NOMO-1 treated with dmso at 0.1 percent for 144 hours (cell line): ENCODE measurements at regions not wholly inside any gene's neighbourhood (a gene's known extent, or its start where the extent isn't known, plus 50 kb on each side); places are given as distances from the start of the nearest gene placed in this dataset.
"Not testable (repeated sequence)": the region's sequence is repeated elsewhere in the genome, so short reads cannot be mapped to it uniquely, and the experiment has no call there.

ENCODE experiments used
- DNase-seq: peaks from one replicate; lab custom pipeline; 2025; ENCODE audit not compliant: unreplicated experiment; lab: John Stamatoyannopoulos, UW

DNA sequence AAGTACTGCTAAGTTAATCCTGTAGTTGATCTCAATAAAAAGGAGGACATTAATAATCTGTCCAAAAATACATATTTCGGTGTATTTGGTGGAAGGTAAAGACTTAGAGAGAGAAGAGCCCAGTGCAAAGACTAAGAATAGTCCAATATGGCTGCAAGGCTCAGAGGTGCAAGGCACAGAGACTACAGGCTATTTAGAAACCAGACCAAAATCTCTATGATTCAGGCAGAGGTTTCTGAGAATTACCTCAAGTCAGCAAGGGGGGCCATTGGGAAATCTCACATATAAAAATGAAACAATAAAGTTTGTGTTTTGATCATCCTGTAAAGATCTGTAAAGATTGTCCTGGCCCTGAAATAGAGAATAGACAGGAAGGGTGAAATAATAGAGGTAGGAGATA lies 1173.0 kb downstream of the VRK1 start:
- DNase-seq = no peak

DNA sequence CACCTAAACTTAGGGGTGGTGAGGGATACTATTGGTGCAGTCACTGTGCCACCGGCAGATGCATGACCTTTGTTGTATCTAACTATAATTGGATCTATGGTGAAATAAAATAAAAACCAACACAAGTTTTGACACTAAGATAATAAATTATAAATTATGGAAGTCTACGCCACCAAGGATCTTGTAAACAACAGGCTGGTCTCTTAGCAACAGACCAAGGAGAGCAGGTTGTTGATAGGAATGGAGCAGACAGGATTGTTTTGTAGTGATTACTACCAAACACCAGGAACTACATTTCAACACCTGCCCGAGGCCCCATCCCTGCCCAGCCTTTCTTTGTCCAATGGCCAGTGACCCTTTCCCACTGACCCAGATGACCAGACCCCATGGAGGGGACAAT lies 1178.0 kb downstream of the VRK1 start:
- no peak for DNase-seq

DNA sequence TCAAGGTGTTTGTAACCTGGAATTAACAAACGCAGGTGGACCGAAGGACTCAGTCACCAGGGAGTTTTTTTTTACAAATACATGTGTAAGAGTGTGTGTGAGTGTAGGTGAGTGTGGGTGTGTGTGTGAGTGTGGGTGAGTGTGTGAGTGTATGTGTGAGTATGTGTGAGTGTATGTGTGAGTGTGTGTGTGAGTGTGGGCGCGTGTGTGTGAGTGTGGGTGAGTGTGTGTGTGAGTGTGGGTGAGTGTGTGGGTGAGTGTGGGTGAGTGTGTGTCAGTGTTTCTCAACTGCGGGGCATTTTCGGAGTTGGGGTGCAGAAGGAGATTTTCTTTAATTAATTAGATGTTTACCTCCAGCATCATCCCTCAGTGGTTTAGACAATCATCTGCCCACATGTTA lies 1178.8 kb downstream of the VRK1 start:
- no peak for DNase-seq

DNA sequence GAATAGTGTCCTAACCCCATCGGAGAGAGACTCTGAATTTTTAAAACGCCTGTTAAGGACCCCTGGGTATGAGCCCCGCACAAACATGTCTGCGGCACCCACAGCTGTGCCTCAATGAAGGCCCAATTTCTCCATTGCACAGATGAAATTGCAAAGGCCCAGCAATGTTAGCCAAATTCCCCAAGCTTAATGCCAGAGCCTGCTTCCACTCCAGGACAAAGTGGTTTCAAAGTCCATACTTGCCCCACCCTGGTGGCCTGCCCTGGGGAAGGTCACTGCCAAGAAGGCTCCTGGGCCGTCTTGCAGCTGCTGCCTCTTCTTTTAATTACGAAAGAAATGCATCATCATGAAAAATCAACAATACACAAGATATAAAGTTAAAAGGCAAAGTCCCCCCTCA lies 1179.7 kb downstream of the VRK1 start:
- no peak for DNase-seq

DNA sequence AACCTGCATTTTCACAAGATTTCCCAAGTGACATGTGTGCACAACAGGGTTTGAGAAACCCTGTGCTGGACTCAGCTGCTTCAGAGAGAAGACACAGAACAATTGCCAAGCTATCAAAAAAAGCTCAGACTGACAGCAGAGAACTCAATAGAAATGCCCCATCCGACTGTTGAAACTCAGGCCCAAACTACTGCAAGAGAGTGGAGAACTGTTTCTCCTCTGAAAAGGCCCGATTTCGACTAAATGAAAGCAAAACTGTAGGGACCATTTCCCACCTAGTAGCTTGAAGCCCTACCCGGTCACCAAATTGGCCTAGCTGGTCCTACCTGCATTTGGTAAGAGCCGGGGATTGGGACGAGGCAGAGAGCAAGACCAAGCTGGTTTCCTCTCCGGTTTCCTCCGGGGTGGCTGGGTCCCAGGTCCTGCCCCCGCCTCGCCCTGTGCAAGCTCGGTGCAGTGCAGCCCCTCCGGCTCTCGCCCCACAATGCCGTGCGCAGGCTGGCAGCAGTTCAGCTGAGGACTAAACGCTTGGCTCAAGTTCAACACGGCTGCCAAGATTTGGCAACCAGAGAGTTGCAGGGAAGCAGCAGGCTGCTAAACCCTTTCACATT lies 1180.6 kb downstream of the VRK1 start:
- DNase-seq = no peak

DNA sequence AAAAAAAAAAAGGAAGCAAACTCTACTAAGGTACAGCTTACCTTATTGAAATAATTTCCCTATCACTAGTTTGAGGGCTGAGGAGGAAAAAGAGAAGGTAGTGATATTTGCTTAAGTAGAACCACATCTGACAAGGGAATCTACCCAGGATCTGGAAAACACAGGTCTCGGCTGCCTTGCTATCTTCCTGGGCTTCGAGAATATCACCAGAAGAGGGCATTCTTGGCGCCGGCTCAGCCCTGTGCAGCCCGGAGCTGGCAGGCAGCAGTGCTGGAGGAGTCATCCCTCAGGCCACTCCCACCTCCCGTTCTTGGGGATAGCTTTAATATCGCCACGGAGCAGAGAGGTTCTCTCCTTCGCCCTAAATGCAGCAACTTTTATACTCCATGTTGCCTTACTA lies 1181.2 kb downstream of the VRK1 start:
- no peak for DNase-seq

DNA sequence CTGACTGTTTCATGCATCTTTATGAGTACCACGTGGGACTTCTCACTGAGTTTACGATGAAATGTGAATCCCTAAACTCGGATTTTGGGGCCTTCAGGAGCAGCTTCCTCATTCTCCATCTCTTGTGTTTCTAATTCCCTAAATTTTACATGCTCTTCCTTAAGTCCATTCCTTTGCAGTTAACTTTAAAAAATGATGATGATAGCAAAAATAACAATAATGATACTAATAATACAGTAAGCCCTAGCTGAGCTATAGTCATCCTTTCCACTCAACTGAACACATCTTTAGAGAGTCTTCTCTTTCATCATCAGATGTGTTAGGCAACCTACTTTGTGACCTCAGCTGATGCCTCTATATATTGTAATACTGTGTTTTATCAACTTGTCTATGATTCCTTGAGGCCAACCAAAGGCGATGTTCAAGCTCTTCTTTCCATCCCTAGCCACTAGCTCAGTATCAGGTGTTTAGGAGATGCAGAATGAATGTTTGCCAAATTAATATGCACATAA lies 1196.4 kb downstream of the VRK1 start:
- DNase-seq = no peak

DNA sequence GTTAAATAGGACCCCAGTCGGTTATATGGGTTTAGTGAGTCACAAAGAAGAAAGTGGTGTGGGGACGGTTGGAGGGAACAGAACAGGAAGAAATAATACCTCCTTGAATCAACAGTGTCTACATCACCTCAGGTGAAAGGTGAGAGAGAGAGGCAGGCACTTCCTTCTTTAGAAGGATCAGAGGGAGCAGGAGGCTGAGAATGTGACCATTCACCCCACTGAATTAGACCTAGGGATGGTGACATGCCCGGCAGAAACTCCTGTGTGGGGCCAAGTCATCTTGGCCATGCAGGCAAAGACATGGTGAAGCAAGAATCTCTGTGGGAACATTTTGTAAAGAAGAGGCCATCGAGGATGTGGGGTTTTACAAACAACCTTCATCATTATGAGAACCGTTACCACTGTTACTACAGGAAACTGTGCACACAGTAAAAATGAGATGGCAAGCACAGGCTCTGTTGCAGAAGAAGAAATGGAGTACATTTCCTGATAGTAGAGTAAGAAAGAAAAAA lies 1196.9 kb downstream of the VRK1 start:
- no peak for DNase-seq

DNA sequence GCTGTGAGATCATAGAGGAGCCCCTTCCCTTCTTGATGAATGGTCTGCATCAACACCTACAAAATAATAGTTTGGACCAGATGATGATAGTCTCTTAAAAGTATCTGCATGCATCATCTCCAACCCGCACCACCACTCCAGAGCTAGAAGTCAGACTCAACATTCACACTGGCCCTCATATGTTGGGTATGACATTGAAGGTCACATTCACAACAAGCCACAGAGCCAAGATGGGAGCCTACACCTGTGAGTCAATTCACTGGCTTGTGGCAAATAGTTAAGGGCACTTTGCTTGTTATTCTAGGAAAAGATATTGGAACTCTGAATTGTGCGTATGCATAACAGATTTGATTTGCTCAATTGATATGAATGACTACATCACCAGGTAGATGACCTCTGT lies 1197.9 kb downstream of the VRK1 start:
- no peak for DNase-seq

DNA sequence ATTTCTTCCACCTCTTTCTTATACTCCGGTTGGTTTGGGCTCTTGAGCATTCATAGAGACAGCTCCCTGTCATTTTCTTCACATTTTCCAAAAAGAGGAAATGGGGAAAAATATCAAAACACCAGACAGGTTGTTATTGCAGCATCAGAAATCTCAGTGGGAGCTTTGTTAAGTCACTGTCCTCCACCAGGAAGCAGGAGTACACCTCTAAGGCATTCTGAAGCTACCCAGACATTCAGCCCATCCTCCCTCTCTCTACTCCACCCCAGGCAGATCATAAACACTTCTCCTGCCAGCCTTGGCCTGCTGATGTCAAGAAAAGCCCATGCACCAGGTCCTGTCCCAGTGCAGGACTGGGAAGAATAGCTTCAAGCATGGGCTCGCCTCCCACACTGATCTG lies 1198.3 kb downstream of the VRK1 start:
- no peak for DNase-seq

DNA sequence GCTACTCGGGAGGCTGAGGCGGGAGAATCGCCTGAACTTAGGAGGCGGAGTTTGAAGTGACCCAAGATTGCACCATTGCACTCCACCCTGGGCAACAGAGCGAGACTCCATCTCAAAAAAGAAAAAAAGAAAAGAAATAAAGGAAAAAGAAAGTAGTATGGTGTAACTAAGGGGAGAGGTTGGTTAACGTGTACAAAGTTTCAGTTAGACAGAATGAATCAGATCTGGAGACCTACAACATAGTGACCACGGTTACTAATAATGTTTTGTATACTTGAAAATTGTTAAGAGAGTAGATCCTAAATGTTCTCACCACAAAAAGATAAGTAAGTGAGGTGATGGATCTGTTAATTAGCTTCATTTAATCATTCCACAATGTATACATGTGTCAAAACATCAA lies 1208.8 kb downstream of the VRK1 start:
- no peak for DNase-seq

DNA sequence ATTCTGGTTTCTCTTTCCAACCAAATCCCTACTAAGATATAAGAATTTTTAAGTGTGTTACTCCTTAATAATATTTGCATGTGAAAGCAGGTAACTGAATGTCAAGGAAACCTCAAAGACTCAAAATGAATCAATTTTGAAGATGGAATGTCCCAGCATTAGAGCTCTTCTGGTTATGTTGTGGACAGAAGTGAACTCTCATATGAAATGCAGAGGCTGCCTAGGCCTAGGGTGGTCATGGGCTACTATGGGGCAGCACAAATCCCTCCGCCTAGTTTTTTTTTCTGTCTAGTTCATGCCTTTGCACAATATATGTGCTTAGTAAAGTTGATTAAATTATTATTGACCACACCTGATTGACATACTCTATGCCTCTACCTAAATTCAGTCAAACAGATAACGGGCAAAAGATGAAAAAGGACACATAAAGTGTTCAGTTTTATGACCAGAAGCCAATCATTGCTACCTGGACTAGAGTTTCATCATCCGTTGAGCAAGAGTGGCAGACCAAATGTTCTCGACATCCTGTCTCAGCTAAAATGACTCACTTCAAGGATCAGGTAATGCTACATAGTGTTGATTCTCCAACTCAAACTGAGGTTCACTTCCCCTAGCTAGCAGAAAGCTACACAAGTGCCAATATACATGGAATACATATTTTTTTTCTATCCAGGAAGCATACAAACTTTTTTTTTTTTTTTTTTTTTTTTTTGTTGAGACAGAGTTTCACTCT lies 1211.4 kb downstream of the VRK1 start:
- DNase-seq = no peak

DNA sequence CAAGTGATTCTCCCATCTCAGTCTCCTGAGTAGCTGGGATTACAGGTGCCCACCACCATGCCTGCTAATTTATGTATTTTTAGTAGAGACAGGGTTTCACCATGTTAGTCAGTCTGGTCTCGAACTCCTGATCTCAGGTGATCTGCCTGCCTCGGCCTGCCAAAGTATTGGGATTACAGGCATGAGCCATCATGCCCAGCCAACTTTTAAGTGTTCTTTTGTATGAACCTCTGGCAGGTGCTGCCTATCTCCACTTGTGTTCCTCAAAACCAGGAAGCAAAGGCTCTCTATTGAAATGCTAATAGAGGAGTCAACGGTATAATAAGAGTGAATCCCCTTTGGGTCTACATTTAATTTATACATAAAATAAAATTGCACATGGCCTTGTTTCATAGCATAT lies 1212.0 kb downstream of the VRK1 start:
- DNase-seq = not testable (repeated sequence)

DNA sequence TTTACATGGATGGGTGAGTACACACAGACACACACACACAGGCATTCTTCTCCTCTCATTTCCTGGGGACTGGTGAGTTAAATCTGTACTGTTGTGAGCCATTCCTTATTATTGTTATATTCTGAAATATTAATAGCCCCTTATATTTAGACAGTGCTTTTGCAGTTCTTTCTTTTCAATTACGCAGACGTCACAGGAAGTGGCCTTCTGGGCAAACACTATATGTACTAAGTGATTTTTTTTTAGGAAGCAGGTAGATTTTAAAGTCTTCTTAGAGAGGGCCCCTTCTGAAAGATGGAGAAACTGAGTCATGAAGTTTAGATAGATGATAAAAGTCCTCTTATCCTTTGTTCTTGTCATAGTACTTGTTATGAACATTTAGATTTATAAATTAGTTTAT lies 1213.6 kb downstream of the VRK1 start:
- no peak for DNase-seq

DNA sequence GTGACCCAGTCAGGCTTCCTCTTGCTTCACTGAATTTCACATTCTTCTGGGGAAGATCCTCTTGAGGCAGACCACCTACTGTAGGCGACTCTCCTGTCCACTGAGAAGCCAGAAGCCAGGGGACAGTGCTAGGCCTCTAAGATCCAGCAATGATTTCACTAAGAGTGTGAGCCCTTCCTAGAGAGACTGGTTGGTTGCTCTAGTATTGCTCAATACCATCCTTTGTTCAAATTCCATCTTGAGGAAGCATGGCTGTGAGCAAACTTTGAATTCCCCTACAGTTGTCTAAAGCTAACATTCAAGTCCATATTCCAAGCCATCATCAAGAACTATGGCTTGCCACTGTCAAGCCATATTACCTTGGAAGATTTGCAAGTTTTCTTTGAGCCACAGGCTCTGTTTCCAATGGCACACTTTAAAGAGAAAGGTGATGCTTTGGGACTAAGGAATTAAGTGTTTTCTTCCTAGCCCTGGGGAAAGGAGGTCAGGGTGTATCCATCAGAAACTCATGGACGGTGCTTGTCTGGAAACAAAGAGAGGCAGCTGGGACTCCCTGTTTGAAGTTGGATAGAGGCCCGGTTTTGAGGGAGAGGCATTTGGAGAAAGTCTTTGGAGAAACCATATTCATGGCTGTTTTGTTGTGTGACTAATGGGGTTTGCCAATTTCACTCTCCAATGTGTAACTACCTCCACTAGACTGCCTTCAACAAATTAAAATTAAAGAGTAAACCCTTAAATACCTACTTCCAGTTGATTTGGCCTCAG lies 1217.9 kb downstream of the VRK1 start:
- no peak for DNase-seq

DNA sequence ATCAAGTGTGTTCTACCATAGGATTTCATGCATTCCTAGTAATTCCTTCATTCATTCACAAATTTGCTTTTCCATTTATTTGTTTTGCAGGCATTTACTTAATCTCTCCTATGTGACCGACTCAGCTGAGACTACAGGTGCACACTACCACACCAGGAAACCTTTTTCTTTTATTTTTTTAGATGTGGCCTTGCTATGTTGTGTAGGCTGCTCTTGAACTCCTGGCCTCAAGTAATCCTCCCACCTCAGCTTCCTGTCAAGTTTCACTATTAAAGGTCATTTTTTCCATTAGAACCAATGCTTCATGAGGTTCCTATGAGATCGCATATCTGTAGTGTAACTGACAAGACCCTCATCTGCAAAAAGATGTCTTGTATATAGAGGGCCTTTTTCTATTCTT lies 1218.7 kb downstream of the VRK1 start:
- no peak for DNase-seq

DNA sequence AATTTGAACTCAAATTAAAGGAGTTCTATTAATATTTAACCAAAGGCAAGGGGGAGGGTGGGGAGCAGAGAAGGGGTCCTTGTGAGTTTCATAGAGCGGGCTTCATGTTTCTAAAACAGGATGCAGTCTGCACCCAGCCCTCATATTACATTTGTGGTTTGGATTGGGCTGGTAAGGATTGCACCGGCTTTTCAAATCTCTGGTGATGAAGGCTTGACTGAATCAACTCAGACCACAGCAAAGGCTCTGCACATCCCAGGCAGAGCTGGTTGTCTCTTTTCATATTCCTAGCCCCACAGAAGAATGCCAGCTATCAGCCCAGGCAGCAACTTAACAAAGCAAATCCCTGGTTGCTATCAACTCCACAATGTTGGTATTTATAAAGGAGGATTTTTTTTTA lies 1221.4 kb downstream of the VRK1 start:
- no peak for DNase-seq

DNA sequence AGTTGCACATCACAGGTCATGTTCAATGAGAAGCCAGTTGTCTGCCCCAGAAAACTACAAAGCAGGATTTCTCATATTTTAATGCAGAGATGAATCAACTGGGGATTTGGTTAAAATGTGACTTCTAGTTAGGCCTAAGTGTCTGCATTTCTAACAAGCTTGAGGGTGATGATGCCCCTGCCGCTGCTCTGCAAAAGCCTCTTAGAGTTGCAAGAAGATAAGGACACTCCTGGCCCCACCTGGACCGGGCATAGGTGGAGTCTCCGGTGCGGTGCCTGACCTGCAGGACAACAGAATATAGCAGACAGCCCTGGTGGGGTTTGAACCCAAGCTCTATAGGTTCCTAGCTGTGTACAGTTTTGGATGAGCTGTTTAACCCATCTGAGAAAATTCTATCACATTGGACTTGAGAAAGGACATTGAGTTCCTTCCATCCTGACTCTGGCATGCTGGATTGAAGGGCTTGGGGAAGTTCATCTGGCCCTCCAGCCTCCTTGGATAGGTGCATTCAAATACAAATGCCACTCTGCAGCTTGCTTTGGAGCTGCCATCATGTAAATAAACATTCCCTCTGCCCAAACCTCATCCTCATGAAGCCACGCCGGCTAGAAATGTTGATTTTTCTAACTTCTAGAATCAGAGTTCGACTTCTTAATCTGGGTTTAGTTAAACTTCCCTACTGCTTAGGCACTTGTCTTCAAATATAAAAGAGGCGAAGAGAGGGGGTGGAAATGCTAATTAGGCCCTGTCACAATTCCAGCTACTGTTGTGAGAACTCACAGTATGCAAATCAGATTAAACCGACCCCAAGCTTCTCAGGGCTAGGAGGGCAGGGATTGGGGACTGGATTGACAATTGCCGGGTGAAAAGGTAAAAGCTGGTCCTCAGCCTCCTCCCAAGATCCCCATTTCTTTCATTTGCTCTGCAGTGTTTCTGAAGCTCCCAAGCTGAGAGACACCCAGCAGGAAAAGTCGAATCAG lies 1225.6 kb downstream of the VRK1 start:
- no peak for DNase-seq

DNA sequence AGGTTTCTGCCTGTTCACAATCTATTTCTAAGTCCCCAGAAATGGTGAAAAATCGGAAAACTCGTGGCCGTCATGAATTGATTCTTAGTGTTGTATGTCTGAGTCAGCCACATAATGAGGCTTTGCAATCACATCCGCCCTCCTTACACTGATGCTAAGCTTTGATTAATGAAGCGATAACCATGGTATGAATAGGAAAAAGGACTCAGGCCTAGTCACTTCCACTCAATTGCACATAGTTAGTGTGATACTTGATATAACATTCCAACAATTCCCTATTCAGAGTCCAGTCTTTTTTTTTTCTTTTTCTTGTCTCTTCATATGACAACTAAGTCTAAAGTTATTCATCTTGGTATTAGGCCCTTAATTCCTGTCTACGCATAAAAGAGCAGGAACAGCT lies 1231.0 kb downstream of the VRK1 start:
- no peak for DNase-seq

DNA sequence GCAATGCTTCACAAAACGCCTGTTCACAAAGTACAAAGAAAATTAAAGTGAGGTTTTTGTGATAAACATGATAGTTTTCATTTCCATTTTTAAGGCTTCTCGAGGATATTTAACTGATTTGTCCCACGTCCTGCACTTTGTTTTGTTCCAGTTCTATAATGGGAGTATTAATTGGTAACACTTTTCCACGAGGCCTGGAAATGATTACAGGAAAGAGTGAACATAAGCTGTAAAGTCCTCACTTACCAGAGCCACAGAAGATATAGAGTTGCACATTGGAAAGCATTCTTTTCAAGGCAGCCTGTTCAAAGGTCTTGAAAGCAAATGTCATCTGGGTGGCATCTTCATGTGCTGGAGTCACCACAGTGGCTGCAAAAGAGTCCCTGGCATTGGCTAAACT lies 1236.6 kb downstream of the BCL11B start:
- DNase-seq = no peak

DNA sequence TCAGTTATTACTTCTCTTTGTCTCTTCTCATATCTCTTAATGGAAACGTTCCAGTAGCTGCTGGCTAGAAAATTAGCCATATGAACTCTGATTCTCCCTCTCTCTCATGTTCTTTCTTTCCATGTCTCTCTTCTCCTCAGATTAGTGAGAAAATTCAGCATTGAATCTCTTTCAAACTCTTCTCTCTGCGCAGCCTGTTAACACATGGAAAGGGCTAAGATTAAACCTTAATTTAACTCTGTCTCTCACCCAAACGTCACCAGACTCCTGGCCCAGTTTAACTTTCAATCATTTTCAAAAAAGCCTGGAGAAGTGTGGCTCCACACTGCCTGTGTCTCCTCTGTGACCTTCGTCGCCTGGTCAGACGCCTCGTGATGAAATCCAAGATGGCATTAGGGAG lies 1234.2 kb downstream of the BCL11B start:
- DNase-seq = no peak
